Liver (tissue), 8 donors: ENCODE measurements at regions not wholly inside any gene's neighbourhood (a gene's known extent, or its start where the extent isn't known, plus 50 kb on each side); places are given as distances from the start of the nearest gene placed in this dataset.

Source experiments
- DNase-seq: peaks from one replicate; pipeline ENCODE4 v3.0.0-alpha.2; 2017; ENCODE audit warnings: low spot score
- H3K27ac ChIP-seq, 2 donors: one replicate each; pipeline ENCODE4 v1.7.0; 2013; ENCODE audit warnings: inconsistent platforms in 2 of 2, low read length in 2 of 2, control low read depth in 1 of 2, low read depth in 1 of 2, mild to moderate bottlenecking in 1 of 2
- H3K27me3 ChIP-seq, 4 donors: one replicate each; pipeline versions ENCODE4 v1.6.1 to v1.7.0; 2013; ENCODE audit warnings: low read length in 3 of 4, inconsistent platforms in 1 of 4, mild to moderate bottlenecking in 1 of 4, moderate library complexity in 1 of 4; ENCODE audit not compliant: control insufficient read depth in 4 of 4, insufficient read depth in 4 of 4
- H3K36me3 ChIP-seq, 4 donors: one replicate each; pipeline versions ENCODE4 v1.6.1 to v1.7.0; 2013; ENCODE audit warnings: low read length in 3 of 4, mild to moderate bottlenecking in 3 of 4, low read depth in 1 of 4, moderate library complexity in 1 of 4; ENCODE audit not compliant: control insufficient read depth in 4 of 4, insufficient read depth in 3 of 4
- H3K4me1 ChIP-seq, 4 donors: one replicate each; pipeline versions ENCODE4 v1.6.1 to v1.7.0; 2013; ENCODE audit warnings: low read length in 3 of 4, mild to moderate bottlenecking in 3 of 4, moderate library complexity in 1 of 4; ENCODE audit not compliant: control insufficient read depth in 4 of 4, insufficient read depth in 4 of 4
- H3K4me3 ChIP-seq, 3 donors: one replicate each; pipeline versions ENCODE4 v1.6.1 to v1.7.0; 2013; ENCODE audit warnings: low read length in 3 of 3, control low read depth in 1 of 3, low read depth in 1 of 3, mild to moderate bottlenecking in 1 of 3
- H3K9ac ChIP-seq, 2 donors: one replicate each; pipeline ENCODE4 v1.7.0; 2013; ENCODE audit warnings: low read length in 2 of 2, mild to moderate bottlenecking in 2 of 2, moderate library complexity in 2 of 2, control low read depth in 1 of 2, low read depth in 1 of 2
- H3K9me3 ChIP-seq, 4 donors: one replicate each; pipeline versions ENCODE4 v1.6.1 to v1.7.0; 2013; ENCODE audit warnings: low read length in 3 of 4; ENCODE audit not compliant: control insufficient read depth in 4 of 4
- ATF3 ChIP-seq: IDR thresholded peaks from 2 replicates; pipeline ENCODE4 v1.6.1; 2016; ENCODE audit warnings: antibody characterized with exemption
- CTCF ChIP-seq: fragments of 150-350 bp; IDR thresholded peaks from 2 replicates; pipeline ENCODE4 v1.5.1; 2017; ENCODE audit warnings: improper control_type of control experiment, low read depth, low read length; ENCODE audit not compliant: missing input control
- EGR1 ChIP-seq, 2 donors: IDR thresholded peaks; 2 replicates each; pipeline ENCODE4 v1.6.1; 2016 to 2018; ENCODE audit warnings: antibody characterized with exemption in 2 of 2, low read depth in 2 of 2
- FOXA1 ChIP-seq: IDR thresholded peaks from 2 replicates; pipeline ENCODE4 v1.6.1; 2016; ENCODE audit warnings: antibody characterized with exemption
- FOXA2 ChIP-seq: IDR thresholded peaks from 2 replicates; pipeline ENCODE4 v1.6.1; 2016; ENCODE audit warnings: antibody characterized with exemption
- GABPA ChIP-seq, 2 donors: IDR thresholded peaks in 1 of 2; conservative IDR thresholded peaks in 1 of 2; 2 replicates each; pipeline ENCODE4 v1.6.1; 2016; ENCODE audit warnings: antibody characterized with exemption in 2 of 2, mild to moderate bottlenecking in 1 of 2, moderate library complexity in 1 of 2
- HNF4A ChIP-seq, 2 donors: conservative IDR thresholded peaks; 2 replicates each; pipeline ENCODE4 v1.6.1; 2016; ENCODE audit warnings: antibody characterized with exemption in 2 of 2, mild to moderate bottlenecking in 2 of 2
- HNF4G ChIP-seq: IDR thresholded peaks from 2 replicates; pipeline ENCODE4 v1.6.1; 2016; ENCODE audit warnings: antibody characterized with exemption
- MAX ChIP-seq: IDR thresholded peaks from 2 replicates; pipeline ENCODE4 v1.6.1; 2016; ENCODE audit warnings: antibody characterized with exemption
- NR2F2 ChIP-seq: IDR thresholded peaks from 2 replicates; pipeline ENCODE4 v1.6.1; 2016; ENCODE audit warnings: antibody characterized with exemption
- RXRA ChIP-seq, 2 donors: IDR thresholded peaks; 2 replicates each; pipeline ENCODE4 v1.6.1; 2017 to 2018; ENCODE audit warnings: antibody characterized with exemption in 2 of 2, mild to moderate bottlenecking in 1 of 2
- SP1 ChIP-seq: IDR thresholded peaks from 2 replicates; pipeline ENCODE4 v1.6.1; 2018; ENCODE audit warnings: antibody characterized with exemption, mild to moderate bottlenecking
- WGBS: extraction: QIAGEN DNeasy Blood & Tissue Kit; methylation state at CpG from one replicate; pipeline ENCODE4 v1.1.7; 2013; 5-methylcytosine and 5-hydroxymethylcytosine counted together
- donor health status: healthy.
- donor health status: healthy.
- donor health status: healthy.
- donor health status: healthy.
- donor health status: healthy.

GRCh38 chr14:54202288-54202687, 194.5 kb upstream of the CDKN3 start:
- TF ChIP-seq NR2F2 (no peak), HNF4A (conservative IDR thresholded peaks at IDR 0.05) (no peak), SP1 (no peak)
- H3K4me1 ChIP-seq, result peaks cover 0 to 4% (median 0%) of the 10 kb centered on the region in 4 donors
- 89% methylated on average over 6 of the region's 6 CpGs for WGBS
- no peaks in the 10 kb centered on the region for H3K36me3 ChIP-seq
- H3K4me3 ChIP-seq, result no peak overlapping the region
- DNase-seq, result no peak
- H3K9ac ChIP-seq, result no peak overlapping the region
- no peaks in the 10 kb centered on the region for H3K27me3 ChIP-seq
- H3K9me3 ChIP-seq, result no peaks in the 10 kb centered on the region
- no peak overlapping the region for H3K27ac ChIP-seq

- Histone ChIP-seq H3K27me3 (no peaks in the 10 kb centered on the region), H3K9ac (no peak overlapping the region), H3K4me3 (no peak overlapping the region), H3K9me3 (no peaks in the 10 kb centered on the region), H3K27ac (no peak overlapping the region), H3K36me3 (no peaks in the 10 kb centered on the region), H3K4me1 (no peaks in the 10 kb centered on the region)
- 74% methylated on average over 1 of the region's 1 CpG for WGBS
- TF ChIP-seq FOXA1, result no peak
- TF ChIP-seq ATF3, result no peak
- no peak for TF ChIP-seq RXRA (IDR thresholded peaks at IDR 0.05)
- no peak for TF ChIP-seq MAX
- no peak for TF ChIP-seq FOXA2
- no peak for TF ChIP-seq HNF4G
- no peak for DNase-seq
Measured at GRCh38 chr14:54206516-54206915, 190.3 kb upstream of the CDKN3 start.

GRCh38 chr14:54207075-54207474, 189.7 kb upstream of the CDKN3 start:
- H3K9ac ChIP-seq, result no peak overlapping the region
- no peak for DNase-seq
- H3K27ac ChIP-seq, result no peak overlapping the region
- H3K4me1 ChIP-seq, result no peaks in the 10 kb centered on the region
- TF ChIP-seq HNF4G (no peak), GABPA (IDR thresholded peaks at IDR 0.05 in 1 of 2, conservative IDR thresholded peaks at IDR 0.05 in 1 of 2) (no peak), FOXA1 (no peak), EGR1 (IDR thresholded peaks at IDR 0.05; ENCODE audit: low read depth in 2 of 2) (no peak), CTCF (no peak), HNF4A (conservative IDR thresholded peaks at IDR 0.05) (no peak), RXRA (IDR thresholded peaks at IDR 0.05) (no peak)
- no peaks in the 10 kb centered on the region for H3K9me3 ChIP-seq
- no peaks in the 10 kb centered on the region for H3K27me3 ChIP-seq
- WGBS, result 82% methylated on average over 2 of the region's 2 CpGs
- no peak overlapping the region for H3K4me3 ChIP-seq
- no peaks in the 10 kb centered on the region for H3K36me3 ChIP-seq
